Activated CD4-positive, alpha-beta T cell treated with anti-CD3 and anti-CD28 coated beads, Interleukin-2, amount 50 U/mL, for 48 hours (primary cell): ENCODE measurements at regions not wholly inside any gene's neighbourhood (a gene's known extent, or its start where the extent isn't known, plus 50 kb on each side); places are given as distances from the start of the nearest gene placed in this dataset.

Experiments used
- DNase-seq, 2 experiments: peaks; one replicate each; pipeline ENCODE4 v3.0.0-alpha.2; 2020

GRCh38 chr4:127533028-127533700 is 99.6 kb upstream of the INTU start:
- DNase-seq = no peak

GRCh38 chr4:127534041-127534825 is 98.5 kb upstream of the INTU start:
- DNase-seq = no peak

GRCh38 chr4:127538016-127538415 is 94.7 kb upstream of the INTU start:
- no peak for DNase-seq

GRCh38 chr4:127540497-127541025 is 92.2 kb upstream of the INTU start:
- no peak for DNase-seq

GRCh38 chr4:127545271-127545670 is 87.5 kb upstream of the INTU start:
- no peak for DNase-seq

DNA sequence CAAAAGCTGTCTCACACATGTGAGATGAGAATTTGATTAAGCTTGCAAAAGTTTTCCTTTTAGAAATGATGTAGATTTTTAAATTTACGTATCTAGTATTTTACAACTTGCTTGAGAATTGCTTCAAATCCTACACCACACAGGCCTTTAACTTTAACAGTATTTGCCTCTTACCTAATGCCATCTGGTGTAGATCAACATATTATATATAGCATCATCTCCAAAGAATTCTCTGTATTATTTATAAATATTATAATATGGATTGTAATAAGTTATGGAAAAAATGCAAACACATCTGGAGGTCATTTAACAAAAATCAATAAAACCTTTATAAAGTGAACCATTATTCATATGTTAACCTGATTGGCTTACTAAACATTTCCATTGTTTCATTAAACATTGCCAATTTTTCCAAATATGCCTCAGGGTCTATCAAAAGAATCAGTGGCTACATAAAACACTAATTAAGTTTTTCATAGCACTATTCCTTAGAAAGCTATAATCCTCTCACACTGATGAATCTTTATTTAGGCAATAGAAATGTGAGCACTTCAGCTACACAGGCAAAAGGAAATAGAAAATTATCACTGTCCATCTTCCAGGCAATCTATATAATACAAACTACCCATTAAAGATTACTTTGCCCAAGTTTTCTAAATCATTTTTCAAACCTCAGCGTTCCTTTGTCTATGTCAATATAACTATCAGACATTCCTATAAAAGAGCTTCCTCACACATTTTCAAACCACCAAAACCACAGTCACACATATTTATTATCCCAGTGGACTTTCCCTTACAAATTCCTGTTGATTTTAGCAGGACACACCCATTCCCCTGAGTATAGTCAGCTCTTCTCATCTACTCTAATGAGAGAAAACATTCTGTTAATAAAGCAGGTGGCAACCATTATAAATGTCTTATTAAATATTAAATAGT is 83.5 kb upstream of the INTU start:
- DNase-seq = no peak

GRCh38 chr4:127555106-127555505 is 77.7 kb upstream of the INTU start:
- DNase-seq = no peak

DNA sequence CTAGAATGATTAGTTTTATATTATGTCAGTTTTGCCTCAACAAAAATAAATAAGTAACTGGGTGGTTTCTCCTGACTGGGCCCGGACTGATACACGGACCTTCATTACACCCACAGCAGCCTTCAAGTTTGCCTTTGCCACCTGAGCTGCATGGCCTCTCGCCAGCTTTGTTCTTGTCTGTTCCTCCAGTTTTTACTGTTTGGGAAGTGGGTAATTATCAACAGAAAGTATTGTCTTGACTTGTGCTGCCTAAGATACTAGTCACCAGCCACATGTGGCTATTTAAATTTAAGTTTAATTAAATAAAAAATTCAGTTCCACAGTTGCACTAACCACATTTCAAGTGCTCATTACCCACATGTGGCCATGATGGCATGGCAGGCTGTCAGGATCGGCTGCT is 74.7 kb upstream of the INTU start:
- DNase-seq = no peak

DNA sequence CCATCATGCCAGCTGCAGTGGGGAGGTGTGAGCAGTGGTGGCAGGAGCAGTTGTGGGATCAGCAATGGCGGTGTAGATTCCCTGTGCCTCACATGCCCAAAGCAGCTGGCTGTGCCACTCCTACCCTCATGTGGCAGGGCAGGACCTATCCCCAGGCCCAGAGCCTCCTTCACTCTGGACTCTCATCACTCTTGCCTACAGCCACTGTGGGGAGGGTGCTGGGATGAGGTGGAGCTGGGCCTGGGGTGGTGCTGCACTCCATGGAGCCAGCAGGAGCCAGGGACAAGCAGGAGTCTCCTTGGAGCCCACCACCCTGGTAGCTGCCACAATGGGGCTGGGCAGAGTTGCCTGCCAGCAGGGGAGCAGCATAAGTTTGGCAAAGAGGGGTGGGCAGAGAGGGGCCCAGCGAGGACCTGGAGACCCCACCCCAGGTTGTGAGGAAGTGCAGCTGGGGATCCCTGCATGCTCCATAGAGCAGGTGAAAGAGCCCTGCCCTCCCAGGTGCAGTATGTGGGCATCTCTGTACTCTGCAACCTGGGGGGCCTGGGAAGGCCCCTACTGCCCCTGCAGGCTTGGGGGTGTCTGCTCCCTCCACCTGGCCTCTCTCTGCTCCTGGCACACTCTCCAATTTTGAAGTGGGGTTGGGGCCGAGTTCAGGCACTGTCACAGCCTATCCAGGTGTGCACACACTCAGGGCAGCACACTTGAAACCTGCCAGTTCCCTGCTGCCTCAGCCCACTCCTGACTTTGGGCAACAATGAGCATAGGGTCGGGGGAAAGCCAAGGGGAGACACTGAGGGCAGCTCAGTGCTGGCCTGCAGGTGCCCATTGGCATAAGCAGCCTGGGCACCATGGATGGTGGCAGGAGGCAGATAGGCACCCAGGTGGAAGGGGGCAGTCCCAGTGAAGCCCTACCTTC is 74.0 kb upstream of the INTU start:
- no peak for DNase-seq

DNA sequence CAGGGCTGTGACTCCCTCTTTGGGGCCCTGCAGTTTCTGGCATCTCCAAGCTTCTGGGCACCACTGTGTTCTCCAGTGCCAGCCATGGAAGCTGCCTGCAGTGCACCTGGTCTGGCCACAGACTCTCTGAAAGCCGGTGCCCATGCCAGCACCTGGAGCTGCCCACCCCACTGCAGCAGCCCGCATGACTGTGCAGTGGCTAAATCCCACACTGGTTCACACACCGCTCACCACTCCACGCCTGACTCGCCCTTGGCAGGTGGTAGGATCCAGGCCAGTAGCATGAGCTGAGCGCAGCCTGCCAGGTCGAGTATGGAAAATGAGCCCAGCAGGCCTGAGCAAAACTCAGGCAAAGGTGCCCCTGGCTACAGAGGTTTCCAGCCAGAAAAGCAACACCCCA is 72.8 kb upstream of the INTU start:
- DNase-seq = no peak

DNA sequence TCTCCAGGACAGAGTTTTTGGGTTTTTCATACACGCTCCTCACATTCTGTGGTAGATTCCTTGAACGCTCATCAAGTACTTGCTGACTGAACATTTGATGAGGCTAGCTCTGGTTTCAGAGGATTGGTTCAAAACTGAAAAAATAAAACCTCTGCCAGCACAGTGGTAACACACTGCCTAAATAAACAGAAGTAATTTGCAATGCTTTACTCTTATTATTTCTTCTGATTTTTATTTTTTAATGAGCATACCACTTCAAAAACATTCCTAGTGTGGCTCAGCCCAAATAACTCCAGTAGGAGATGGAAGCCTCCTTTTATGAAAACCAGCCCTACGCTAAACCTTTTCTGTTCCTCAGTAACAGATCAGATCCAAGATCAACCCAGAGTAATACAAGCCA is 72.0 kb upstream of the INTU start:
- DNase-seq = no peak

GRCh38 chr4:127574643-127575042 is 58.1 kb upstream of the INTU start:
- no peak for DNase-seq

DNA sequence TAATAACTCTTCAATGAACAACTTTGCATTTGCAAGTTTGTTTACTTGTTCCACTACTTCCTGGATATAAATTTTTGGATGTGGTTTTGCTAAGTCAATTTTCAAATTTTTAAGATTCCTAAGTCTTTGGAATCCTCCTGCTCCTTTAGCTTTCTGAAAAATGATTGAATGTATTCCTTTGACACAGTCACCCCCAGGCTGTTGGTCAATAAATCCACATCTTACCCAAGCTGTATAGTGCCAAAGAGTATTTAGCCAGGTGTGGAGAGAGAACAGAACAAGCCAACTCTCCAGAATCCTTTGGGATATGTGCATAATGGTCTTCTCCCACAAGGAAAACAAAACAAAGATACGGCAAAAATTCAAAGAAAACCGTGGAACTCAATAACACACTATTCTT is 56.9 kb upstream of the INTU start:
- DNase-seq = no peak

DNA sequence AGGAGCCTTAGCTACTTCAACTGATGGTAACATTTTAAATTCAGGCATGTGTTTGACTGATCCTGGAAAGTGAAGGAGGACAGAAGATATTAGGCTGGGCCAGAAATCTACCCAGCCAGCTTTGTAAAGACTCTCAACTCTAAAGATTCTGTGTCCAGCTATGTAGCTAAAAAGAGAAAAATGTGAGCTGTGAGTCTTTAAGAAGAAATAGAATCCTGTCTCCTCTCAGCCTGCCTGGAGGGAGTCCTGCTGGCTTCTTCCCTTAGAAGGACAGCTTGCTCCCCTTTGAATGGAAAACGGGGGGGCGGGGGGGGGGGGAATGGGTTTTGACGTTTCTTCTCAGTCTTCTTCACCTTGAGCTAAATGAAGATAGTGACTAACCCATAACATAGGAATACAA is 54.3 kb upstream of the INTU start:
- DNase-seq = no peak

GRCh38 chr4:127578967-127579366 is 53.8 kb upstream of the INTU start:
- DNase-seq = no peak

GRCh38 chr4:127579821-127580220 is 52.9 kb upstream of the INTU start:
- no peak for DNase-seq

GRCh38 chr4:127580300-127580699 is 52.5 kb upstream of the INTU start:
- no peak for DNase-seq

- no peak for DNase-seq
These were observed 51.9 kb upstream of the INTU start for GRCh38 chr4:127580891-127581290.
